ENCODE measurements at regions not wholly inside any gene's neighbourhood (a gene's known extent, or its start where the extent isn't known, plus 50 kb on each side); places are given as distances from the start of the nearest gene placed in this dataset.

GRCh38 chr9:107717529-107718314 is 228.2 kb upstream of the KLF4 start:
- Histone ChIP-seq H3K27ac (ENCODE audit: low read depth in 1 of 2, low read length in 2 of 2) (no peak overlapping the region), H3K27me3 (ENCODE audit: control insufficient read depth in 4 of 4, insufficient read depth in 4 of 4, low read length in 3 of 4) (no peaks in the 10 kb centered on the region), H3K4me3 (ENCODE audit: low read depth in 1 of 3, low read length in 3 of 3) (no peak overlapping the region), H3K36me3 (ENCODE audit: control insufficient read depth in 4 of 4, insufficient read depth in 3 of 4, low read depth in 1 of 4, low read length in 3 of 4) (no peaks in the 10 kb centered on the region), H3K4me1 (ENCODE audit: control insufficient read depth in 4 of 4, insufficient read depth in 4 of 4, low read length in 3 of 4) (no peaks in the 10 kb centered on the region), H3K9ac (ENCODE audit: low read depth in 1 of 2, low read length in 2 of 2) (no peak overlapping the region), H3K9me3 (ENCODE audit: control insufficient read depth in 4 of 4, low read length in 3 of 4) (no peaks in the 10 kb centered on the region)
- DNase-seq (ENCODE audit: low spot score): no peak
- TF ChIP-seq RAD21 (IDR thresholded peaks at IDR 0.05) (no peak), NR2F2 (IDR thresholded peaks at IDR 0.05) (no peak), CTCF (IDR thresholded peaks at IDR 0.05; ENCODE audit: low read depth, low read length, missing input control) (no peak), YY1 (IDR thresholded peaks at IDR 0.05) (no peak), FOXA2 (IDR thresholded peaks at IDR 0.05) (no peak), HNF4A (conservative IDR thresholded peaks at IDR 0.05) (no peak), MAX (IDR thresholded peaks at IDR 0.05) (no peak), HNF4G (IDR thresholded peaks at IDR 0.05) (no peak), ZBTB33 (IDR thresholded peaks at IDR 0.05) (no peak), FOXA1 (IDR thresholded peaks at IDR 0.05) (no peak), SP1 (IDR thresholded peaks at IDR 0.05) (no peak), TAF1 (conservative IDR thresholded peaks at IDR 0.05) (no peak), EGR1 (IDR thresholded peaks at IDR 0.05; ENCODE audit: low read depth in 2 of 2) (no peak), RXRA (IDR thresholded peaks at IDR 0.05) (no peak), GABPA (IDR thresholded peaks at IDR 0.05 in 1 of 2, conservative IDR thresholded peaks at IDR 0.05 in 1 of 2) (no peak), JUND (IDR thresholded peaks at IDR 0.05) (no peak), REST (IDR thresholded peaks at IDR 0.05) (no peak)
- TF ChIP-seq, protein P1, sequence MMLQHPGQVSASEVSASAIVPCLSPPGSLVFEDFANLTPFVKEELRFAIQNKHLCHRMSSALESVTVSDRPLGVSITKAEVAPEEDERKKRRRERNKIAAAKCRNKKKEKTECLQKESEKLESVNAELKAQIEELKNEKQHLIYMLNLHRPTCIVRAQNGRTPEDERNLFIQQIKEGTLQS (IDR thresholded peaks at IDR 0.05): no peak
- 87% methylated on average over 9 of the region's 9 CpGs for WGBS
